GM20431 (cell line): ENCODE measurements at regions not wholly inside any gene's neighbourhood (a gene's known extent, or its start where the extent isn't known, plus 50 kb on each side); places are given as distances from the start of the nearest gene placed in this dataset.

Experiments used
- in situ Hi-C: fragments of 300-500 bp; cut with MseI, MboI; formaldehyde crosslinking; loops from one replicate; pipeline ENCODE4 v1.15.0; 2020; ENCODE audit warnings: low sequenced_read_pairs; ENCODE audit not compliant: unreplicated experiment

DNA sequence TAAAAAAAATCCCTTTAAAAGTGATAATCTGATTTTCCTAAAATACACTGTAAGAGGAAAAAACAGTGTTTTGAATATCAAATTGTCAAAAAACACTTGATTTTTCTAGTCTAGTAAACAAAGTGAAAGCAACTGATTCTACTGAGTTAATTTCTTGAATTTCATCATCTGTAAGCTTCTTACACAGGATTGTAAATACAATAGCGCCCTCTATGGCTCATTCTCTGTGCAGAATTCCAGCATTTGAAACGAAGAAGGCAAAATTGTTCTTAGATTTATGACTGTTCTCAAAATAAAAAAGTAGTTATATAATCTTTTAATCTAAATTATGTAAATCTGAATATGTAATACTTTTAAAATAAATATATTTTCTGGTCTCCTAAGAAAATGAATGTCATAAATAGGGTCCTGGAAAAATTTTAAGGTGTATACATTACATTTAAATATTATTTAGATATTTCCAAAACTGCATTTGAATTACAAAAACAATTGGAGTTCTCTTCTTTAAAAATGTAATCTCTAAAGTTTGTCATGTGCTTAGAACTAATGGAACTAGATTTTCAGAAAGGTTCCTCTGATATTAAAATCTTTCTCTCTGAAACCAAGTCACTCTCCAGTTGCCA, 176.9 kb upstream of the MC4R start:
- in situ Hi-C loops: no loop called here

DNA sequence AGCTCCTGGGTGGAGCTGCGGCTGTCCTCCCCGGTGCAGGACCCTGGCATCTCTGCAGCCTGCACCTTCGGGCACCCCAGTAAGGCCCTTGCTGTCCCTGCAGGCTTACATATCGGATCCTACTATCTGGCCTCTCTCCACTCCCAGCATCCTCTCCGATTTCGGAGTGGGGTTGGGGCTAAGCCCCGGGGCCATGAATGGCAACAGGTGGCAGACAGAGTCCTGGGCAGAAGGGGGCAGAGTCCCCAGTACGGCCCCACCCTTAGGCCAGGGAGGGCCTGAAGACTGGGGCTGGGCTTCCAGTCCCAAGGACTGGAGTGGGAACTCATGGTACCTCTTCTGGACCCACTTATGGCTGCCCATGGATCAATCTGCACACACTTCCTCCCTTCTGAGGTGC, 180.4 kb upstream of the MC4R start:
- in situ Hi-C loops: loop anchor here (10.0 kb wide), 1 partner anchor 548 kb away; no protein-coding TSS in a partner anchor

DNA sequence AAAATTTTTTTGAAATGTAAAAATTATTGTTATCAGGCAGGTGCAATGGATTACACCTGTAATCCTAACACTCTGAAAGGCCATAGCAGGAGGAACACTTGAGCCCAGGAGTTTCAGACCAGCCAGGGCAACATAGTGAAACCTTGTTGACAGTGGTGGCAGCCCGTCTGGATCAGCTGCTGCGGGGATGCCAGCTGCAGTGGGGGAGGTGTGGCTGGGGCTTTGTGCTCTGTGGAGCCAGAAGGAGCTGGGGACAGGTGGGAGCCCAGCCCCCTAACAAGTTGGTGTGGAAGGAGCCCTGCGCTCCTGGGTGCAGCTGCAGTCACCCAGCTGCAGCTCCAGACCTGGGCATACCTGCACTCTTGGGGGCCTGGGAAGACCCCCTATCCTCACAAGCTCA, 182.4 kb upstream of the MC4R start:
- in situ Hi-C loops: loop anchor here (10.0 kb wide), 1 partner anchor 550 kb away; no protein-coding TSS in a partner anchor

- in situ Hi-C loops: loop anchor here (10.0 kb wide), 1 partner anchor 551 kb away; no protein-coding TSS in a partner anchor
These were observed 183.1 kb upstream of the MC4R start for GRCh38 chr18:60555625-60556024.

GRCh38 chr18:60556326-60556725, 183.8 kb upstream of the MC4R start:
- in situ Hi-C loops: loop anchor here (10.0 kb wide), 1 partner anchor 552 kb away; no protein-coding TSS in a partner anchor

GRCh38 chr18:60560071-60560470, 187.5 kb upstream of the MC4R start:
- in situ Hi-C loops: no loop called here

GRCh38 chr18:60563082-60563481, 190.5 kb upstream of the MC4R start:
- in situ Hi-C loops: no loop called here

DNA sequence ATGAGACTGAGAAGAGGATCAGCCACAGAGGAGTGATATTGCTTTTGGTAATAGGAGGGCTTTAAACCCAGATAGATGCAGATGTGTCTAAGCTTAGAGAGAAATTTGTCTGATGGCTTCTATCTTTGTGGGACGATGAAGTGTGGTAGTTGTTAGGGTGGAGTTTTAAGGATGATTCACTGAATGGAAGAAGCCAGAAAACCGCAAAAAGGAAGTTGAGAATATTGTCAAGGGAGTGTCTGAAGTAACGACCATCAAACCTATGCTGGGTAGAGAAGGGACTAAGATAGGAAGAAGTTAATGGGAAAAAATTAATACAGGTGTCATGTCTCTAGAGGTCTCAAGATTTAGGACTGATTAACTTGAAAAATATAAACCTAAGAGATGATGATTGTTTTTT, 195.6 kb upstream of the MC4R start:
- in situ Hi-C loops: no loop called here

DNA sequence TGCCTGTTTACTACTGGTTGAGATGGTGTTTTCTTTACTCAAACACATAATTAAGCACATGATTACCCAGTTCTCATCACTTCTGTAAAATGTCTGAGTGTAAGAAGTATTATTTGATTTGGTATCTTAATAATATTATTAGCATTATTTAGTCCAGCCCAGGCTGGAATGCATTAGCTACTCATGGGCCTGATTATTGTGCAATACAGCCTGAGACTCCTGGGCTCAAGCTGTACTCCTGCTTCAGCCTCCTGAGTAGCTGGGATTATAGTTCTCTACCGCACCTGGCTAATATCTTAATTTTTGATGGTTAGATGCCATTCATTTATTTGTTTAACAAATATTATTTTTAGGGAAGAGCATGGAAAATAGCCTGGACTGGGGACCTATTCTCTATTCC, 197.6 kb upstream of the MC4R start:
- in situ Hi-C loops: no loop called here

- in situ Hi-C loops: no loop called here
These were observed 204.9 kb upstream of the MC4R start for GRCh38 chr18:60577457-60577856.

DNA sequence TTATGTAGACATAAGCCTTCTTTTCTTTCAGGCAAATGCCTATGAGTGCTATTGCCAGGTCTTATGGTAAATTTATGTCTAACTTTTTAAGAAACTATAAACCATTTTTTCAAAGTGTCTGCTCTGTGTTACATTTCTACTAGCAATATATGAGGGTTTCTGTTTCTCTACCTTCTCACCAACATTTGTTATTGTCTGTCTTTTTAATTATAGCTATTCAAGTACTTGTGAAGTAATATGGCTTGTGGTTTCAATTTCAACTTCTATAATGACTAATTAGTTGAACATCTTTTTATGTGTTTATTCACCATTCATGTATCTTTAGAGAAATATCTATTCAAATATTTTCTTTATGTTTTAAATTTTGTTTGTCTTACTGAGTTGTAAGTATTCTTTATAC, 213.1 kb upstream of the MC4R start:
- in situ Hi-C loops: no loop called here

- in situ Hi-C loops: no loop called here
These were observed 220.7 kb upstream of the MC4R start for GRCh38 chr18:60593249-60593648.

DNA sequence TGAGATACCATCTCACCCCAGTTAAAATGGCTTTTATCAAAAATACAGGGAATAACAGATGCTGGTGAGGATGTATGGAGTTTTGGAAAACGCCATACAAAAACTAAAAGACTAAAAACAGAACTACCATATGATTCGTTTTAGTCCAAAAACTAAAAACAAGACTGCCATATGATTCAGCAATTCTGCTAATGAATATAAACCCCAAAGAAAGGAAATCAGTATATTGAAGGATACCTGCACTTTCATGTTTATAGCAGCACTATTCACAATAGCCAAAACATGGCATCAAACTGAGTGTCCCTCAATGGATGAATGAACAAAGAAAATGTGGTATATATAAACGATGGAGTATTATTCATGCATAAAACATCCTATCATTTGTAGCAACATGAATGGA, 224.4 kb upstream of the MC4R start:
- in situ Hi-C loops: no loop called here

GRCh38 chr18:60599267-60599666, 226.7 kb upstream of the MC4R start:
- in situ Hi-C loops: no loop called here

GRCh38 chr18:60599995-60600394, 227.4 kb upstream of the MC4R start:
- in situ Hi-C loops: no loop called here

DNA sequence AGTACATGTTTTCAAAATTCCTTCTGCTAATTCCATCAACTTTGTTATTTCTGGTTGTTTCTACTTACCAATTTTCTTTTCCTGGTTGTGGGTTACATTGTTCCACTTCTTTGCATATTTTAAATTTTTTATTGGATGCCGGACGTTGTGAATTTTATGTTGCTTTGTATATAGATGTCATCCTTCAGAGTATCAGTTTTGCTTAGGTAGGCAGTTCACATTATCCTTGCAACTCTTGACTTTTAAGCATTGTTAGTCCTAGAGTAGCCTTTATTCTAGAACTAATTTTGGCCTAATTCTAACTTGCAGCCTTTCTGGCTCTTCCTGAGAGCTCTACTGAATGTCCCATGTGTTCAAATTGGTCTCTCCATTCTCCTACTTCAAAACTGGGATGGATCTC, 228.7 kb upstream of the MC4R start:
- in situ Hi-C loops: no loop called here

DNA sequence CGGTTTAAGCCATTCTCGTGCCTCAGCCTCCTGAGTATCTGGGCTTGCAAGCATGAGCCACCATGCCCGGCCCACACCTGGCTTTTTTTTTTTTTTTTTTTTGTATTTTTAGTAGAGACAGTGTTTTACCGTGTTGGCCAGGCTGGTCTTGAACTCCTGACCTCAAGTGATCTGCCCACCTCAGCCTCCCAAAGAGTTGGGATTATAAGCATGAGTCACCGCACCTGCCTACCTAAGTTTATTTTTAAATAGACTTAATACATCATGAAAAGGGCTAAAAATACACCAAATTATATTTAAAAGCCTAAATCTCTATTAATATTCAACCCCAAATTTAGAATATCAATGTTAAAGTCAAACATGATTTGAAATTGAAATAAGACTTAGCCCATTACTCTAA, 250.8 kb upstream of the MC4R start:
- in situ Hi-C loops: no loop called here

DNA sequence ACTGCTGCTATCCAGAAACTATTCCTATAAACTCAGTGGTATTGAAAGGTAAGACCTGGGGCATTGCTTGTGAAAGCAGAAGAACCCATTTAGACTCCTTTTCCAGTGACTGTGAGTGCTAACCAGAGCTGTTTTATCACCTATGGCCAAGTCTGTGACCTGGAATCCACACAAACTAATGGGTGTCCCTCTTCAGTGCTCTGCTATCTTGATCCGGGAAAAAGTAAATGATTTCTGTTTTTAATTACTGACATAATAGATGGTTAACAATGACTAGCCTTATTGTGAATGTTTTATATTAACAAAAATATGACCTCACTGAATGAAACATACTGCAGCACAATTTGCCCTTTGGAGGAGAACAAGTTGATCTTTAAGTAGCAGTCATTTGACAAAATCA, 251.6 kb upstream of the MC4R start:
- in situ Hi-C loops: no loop called here

GRCh38 chr18:60639836-60640235, 267.3 kb upstream of the MC4R start:
- in situ Hi-C loops: no loop called here

GRCh38 chr18:60643009-60643408, 270.4 kb upstream of the MC4R start:
- in situ Hi-C loops: no loop called here

DNA sequence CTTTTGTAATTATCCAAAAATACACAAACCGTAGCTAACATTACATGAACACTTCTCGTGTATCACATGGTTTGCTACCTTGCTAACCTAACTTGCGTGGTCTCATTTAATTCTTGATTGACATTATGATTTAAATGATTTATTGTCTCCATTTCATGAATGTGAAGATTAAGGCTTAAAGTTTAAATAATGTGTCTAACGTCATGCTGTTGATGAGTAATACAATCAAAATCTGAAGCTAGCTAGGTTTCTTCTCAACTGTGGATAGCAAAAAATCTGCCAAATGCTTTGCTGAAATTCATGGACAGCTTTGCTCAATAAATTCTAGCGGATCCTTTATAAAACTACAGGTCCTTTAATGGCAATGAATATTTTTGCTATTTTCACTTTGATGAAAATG, 274.1 kb upstream of the MC4R start:
- in situ Hi-C loops: no loop called here

- in situ Hi-C loops: no loop called here
These were observed 276.5 kb upstream of the MC4R start for GRCh38 chr18:60649107-60649506.
